MCF 10A (cell line): ENCODE measurements at regions not wholly inside any gene's neighbourhood (a gene's known extent, or its start where the extent isn't known, plus 50 kb on each side); places are given as distances from the start of the nearest gene placed in this dataset.

Experiments
- BruUV-seq: library from RNA; stranded (reverse); fragments of 400-500 nt; replicated peaks from 2 replicates; lab custom pipeline; 2021; lab: Mats Ljungman, UMichigan
- CTCF ChIA-PET: fragments of 300-600 bp; sonication (Branson Sonifier 250); formaldehyde crosslinking; extraction: SDS; loops from one replicate; lab custom pipeline; 2021; ENCODE audit warnings: antibody characterized with exemption, inconsistent platforms; lab: Yijun Ruan, JAX
- POLR2A ChIA-PET: fragments of 300-600, 350-650 bp; sonication (Branson Sonifier 250); formaldehyde crosslinking; extraction: SDS; loops from one replicate; lab custom pipeline; 2020; ENCODE audit warnings: antibody characterized with exemption, inconsistent platforms; lab: Yijun Ruan, JAX
- DNase-seq: peaks from one replicate; pipeline ENCODE4 v3.0.0-alpha.2; 2018; ENCODE audit not compliant: unreplicated experiment
- H3K27ac Mint-ChIP-seq: one replicate; pipeline ENCODE4 v1.8.0; 2022; ENCODE audit warnings: mild to moderate bottlenecking, low read depth, mixed read lengths; ENCODE audit not compliant: unreplicated experiment
- H3K27me3 Mint-ChIP-seq: one replicate; pipeline ENCODE4 v1.8.0; 2022; ENCODE audit warnings: mixed read lengths; ENCODE audit not compliant: insufficient read depth, unreplicated experiment
- H3K36me3 Mint-ChIP-seq: one replicate; pipeline ENCODE4 v1.8.0; 2022; ENCODE audit warnings: mild to moderate bottlenecking, moderate library complexity, mixed read lengths; ENCODE audit not compliant: insufficient read depth, unreplicated experiment
- H3K4me1 Mint-ChIP-seq: one replicate; pipeline ENCODE4 v1.8.0; 2022; ENCODE audit warnings: mixed read lengths; ENCODE audit not compliant: insufficient read depth, unreplicated experiment
- H3K4me3 Mint-ChIP-seq: one replicate; pipeline ENCODE4 v1.8.0; 2022; ENCODE audit warnings: mild to moderate bottlenecking, moderate library complexity, mixed read lengths; ENCODE audit not compliant: unreplicated experiment
- H3K9me3 Mint-ChIP-seq: one replicate; pipeline ENCODE4 v1.8.0; 2022; ENCODE audit warnings: mixed read lengths; ENCODE audit not compliant: unreplicated experiment
- intact Hi-C: fragments of 100-400 bp; cut with micrococcal nuclease; formaldehyde crosslinking; loops from 2 replicates; pipeline ENCODE4 v1.14.1; 2022
- TF ChIP-seq, protein P1 (sequence below): fragments of 200-600 bp; IDR thresholded peaks from one replicate; pipeline ENCODE4 v1.8.0; 2022; ENCODE audit warnings: antibody characterized with exemption, mild to moderate bottlenecking; ENCODE audit not compliant: unreplicated experiment

DNA sequence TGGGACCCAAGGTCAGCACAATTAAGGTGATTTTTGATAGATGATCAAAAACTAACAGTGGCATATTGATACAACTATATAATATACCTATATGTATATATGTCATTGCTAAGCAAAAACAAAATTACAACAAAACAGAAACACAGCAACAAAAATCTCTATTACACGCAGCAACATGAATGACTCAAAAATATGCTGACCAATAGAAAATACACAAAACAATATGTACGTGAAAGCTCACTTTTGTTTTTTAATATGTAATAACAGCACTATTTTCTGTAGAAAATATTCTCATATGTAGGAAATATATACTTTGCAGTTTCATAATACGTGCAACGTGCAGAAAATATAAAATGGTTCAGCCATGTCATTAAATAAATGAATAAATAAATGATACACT lies 1985.7 kb upstream of the CDH9 start:
- ChIA-PET POLR2A (interaction anchor here (0.6 kb wide), 1 partner anchor 16 kb away, joined by 3 read pairs; no protein-coding TSS in a partner anchor), CTCF (interaction anchor here (0.6 kb wide), 1 partner anchor 39 kb away, joined by 4 read pairs; no protein-coding TSS in a partner anchor)
- Mint-ChIP-seq H3K4me3 (no peak overlapping the region), H3K27ac (no peak overlapping the region), H3K36me3 (no peaks in the 10 kb centered on the region), H3K4me1 (no peaks in the 10 kb centered on the region), H3K27me3 (no peaks in the 10 kb centered on the region), H3K9me3 (no peaks in the 10 kb centered on the region)
- TF ChIP-seq, protein P1, sequence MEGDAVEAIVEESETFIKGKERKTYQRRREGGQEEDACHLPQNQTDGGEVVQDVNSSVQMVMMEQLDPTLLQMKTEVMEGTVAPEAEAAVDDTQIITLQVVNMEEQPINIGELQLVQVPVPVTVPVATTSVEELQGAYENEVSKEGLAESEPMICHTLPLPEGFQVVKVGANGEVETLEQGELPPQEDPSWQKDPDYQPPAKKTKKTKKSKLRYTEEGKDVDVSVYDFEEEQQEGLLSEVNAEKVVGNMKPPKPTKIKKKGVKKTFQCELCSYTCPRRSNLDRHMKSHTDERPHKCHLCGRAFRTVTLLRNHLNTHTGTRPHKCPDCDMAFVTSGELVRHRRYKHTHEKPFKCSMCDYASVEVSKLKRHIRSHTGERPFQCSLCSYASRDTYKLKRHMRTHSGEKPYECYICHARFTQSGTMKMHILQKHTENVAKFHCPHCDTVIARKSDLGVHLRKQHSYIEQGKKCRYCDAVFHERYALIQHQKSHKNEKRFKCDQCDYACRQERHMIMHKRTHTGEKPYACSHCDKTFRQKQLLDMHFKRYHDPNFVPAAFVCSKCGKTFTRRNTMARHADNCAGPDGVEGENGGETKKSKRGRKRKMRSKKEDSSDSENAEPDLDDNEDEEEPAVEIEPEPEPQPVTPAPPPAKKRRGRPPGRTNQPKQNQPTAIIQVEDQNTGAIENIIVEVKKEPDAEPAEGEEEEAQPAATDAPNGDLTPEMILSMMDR: no peak
- intact Hi-C loops: loop anchor here (10.0 kb wide), 1 partner anchor 191 kb away; no protein-coding TSS in a partner anchor
- no TSS peak for BruUV-seq
- no peak for DNase-seq

DNA sequence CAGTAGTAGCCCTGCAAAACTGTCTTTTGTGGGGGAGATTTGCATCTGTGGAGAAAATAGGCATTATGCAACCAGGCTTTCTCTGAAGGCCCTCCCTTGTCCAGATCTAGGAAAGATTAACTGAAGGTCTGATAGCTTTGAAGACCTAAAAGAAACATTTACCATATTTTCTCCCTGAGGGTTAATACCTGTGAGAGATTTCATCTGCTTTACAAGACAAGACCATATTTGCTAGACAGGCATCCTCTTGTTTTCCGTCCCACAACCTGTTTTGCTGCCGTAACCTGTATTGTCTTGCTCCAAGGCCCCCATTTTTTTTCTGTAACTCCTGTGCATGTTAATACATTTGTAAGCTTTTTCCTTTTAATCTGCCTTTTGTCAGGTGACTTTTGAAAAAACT lies 1985.2 kb upstream of the CDH9 start:
- Mint-ChIP-seq H3K36me3 (no peaks in the 10 kb centered on the region), H3K9me3 (no peaks in the 10 kb centered on the region), H3K4me1 (no peaks in the 10 kb centered on the region), H3K27ac (no peak overlapping the region), H3K4me3 (no peak overlapping the region), H3K27me3 (no peaks in the 10 kb centered on the region)
- POLR2A ChIA-PET: no interaction called here
- intact Hi-C loops: loop anchor here (10.0 kb wide), 1 partner anchor 191 kb away; no protein-coding TSS in a partner anchor
- CTCF ChIA-PET: interaction anchor here (0.6 kb wide), 1 partner anchor 38 kb away, joined by 4 read pairs; no protein-coding TSS in a partner anchor
- no peak for DNase-seq
- BruUV-seq: no TSS peak
- TF ChIP-seq, protein P1: no peak

DNA sequence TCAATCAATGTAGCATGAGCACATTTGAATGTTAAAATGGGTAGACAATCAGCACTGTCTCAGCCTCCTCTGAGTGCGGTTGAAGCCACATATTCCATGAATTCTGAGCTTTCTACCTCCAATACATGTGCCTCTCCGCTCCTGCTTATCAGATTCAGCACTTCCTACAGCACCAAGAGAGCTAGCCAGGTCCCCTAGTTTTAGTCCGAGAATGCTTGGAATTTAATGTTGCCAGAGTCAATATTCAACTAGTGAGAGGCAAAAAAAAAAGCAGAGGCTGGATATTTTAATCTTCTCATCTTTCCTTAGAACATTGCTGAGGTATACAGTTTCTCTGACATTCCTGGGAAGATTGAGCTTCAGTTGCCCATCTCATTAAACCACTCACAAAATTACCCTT lies 1979.1 kb upstream of the CDH9 start:
- TF ChIP-seq, protein P1: no peak
- H3K27ac Mint-ChIP-seq: no peak overlapping the region
- no TSS peak for BruUV-seq
- POLR2A ChIA-PET: no interaction called here
- no peak overlapping the region for H3K4me3 Mint-ChIP-seq
- intact Hi-C loops: no loop called here
- H3K9me3 Mint-ChIP-seq: no peaks in the 10 kb centered on the region
- DNase-seq: no peak
- H3K4me1 Mint-ChIP-seq: no peaks in the 10 kb centered on the region
- no peaks in the 10 kb centered on the region for H3K27me3 Mint-ChIP-seq
- CTCF ChIA-PET: interaction anchor here (0.7 kb wide), 2 partner anchors 27 to 138 kb away, joined by 3 to 5 read pairs; no protein-coding TSS in a partner anchor
- H3K36me3 Mint-ChIP-seq: no peaks in the 10 kb centered on the region

DNA sequence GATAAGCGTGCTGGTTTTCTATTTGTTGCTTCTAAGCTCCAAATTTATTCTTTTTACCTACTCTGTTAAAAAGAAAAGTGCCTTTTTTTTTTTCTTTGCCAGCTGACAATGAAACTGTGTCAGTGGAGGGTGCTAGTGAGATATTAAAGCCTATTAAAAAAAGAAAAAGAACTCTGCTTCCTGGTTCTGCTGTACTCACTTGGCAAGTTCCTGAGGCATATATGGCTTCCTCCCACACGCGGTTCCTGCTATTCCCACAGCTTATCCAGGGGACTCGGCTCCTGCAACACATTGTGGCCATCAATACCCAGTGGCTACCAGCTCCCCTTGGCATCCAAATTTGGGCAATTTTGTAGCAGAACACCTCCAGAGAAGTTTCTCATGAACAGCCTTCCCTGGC lies 1977.7 kb upstream of the CDH9 start:
- DNase-seq: no peak
- CTCF ChIA-PET: interaction anchor here (0.6 kb wide), 2 partner anchors 98 to 1235 kb away, joined by 3 to 6 read pairs; no protein-coding TSS in a partner anchor

More for the DNA sequence above, 1977.7 kb upstream of the CDH9 start:
- no TSS peak for BruUV-seq
- TF ChIP-seq, protein P1: no peak
- H3K27me3 Mint-ChIP-seq: no peaks in the 10 kb centered on the region
- no peak overlapping the region for H3K27ac Mint-ChIP-seq
- intact Hi-C loops: no loop called here
- H3K4me3 Mint-ChIP-seq: no peak overlapping the region
- no peaks in the 10 kb centered on the region for H3K9me3 Mint-ChIP-seq
- POLR2A ChIA-PET: no interaction called here
- no peaks in the 10 kb centered on the region for H3K36me3 Mint-ChIP-seq
- H3K4me1 Mint-ChIP-seq: no peaks in the 10 kb centered on the region
